AG04450 (cell line): ENCODE measurements at regions not wholly inside any gene's neighbourhood (a gene's known extent, or its start where the extent isn't known, plus 50 kb on each side); places are given as distances from the start of the nearest gene placed in this dataset.

ENCODE experiments used
- CTCF ChIA-PET: fragments of 300-600, 350-600 bp; formaldehyde crosslinking; extraction: SDS; loops from one replicate; lab custom pipeline; 2022; ENCODE audit warnings: antibody characterized with exemption, inconsistent platforms; lab: Charles Lee
- POLR2A ChIA-PET: fragments of 350-600 bp; formaldehyde crosslinking; extraction: SDS; loops from one replicate; lab custom pipeline; 2021; ENCODE audit warnings: antibody characterized with exemption, inconsistent platforms; lab: Yijun Ruan, JAX
- DNase-seq: peaks from one replicate; pipeline ENCODE4 v3.0.0-alpha.2; 2011; ENCODE audit warnings: low read depth, low spot score
- H3K27ac ChIP-seq: one replicate; pipeline ENCODE4 v1.5.1; 2012; ENCODE audit warnings: low read depth, low read length, control low read depth
- H3K27me3 ChIP-seq: one replicate; pipeline ENCODE4 v1.6.0; 2012; ENCODE audit warnings: low read length; ENCODE audit not compliant: control insufficient read depth, insufficient read depth
- H3K4me3 ChIP-seq: 2 replicates; pipeline ENCODE4 v1.5.1; 2011; ENCODE audit warnings: mild to moderate bottlenecking, low read depth, low read length, control low read depth
- H3K9me3 ChIP-seq: 2 replicates; pipeline ENCODE4 v1.5.1; 2012; ENCODE audit warnings: low read length; ENCODE audit not compliant: control insufficient read depth, insufficient read depth
- TF ChIP-seq, protein P1 (sequence below): IDR thresholded peaks from 2 replicates; pipeline ENCODE4 v1.5.1; 2011; ENCODE audit warnings: low read depth, low read length, control low read depth, inconsistent platforms

DNA sequence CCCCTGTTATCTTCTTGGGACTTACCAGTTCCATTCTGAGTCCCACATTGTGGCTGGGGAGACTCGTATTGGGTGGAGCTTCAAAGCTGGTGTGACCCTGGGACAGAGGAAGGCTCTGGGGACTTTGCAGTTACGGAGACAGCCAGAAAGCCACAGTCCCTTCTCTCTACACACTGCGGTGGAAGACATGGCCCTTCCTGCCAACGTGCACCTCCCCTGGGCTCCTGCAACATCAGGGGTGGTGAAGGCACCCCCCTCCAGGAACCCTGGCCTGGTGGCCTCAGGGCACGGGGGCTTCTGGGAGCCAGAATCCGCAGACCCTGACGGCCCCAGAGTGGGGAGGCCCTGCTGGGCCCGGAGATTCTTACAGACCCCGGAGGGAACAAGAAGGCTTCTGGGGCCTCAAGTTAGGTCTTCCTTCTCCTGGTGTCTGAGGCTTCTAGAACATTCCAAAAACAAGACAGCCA lies 113.0 kb downstream of the SIK1 start:
- H3K4me3 ChIP-seq = no peak overlapping the region
- POLR2A ChIA-PET = no interaction called here
- CTCF ChIA-PET = no interaction called here
- TF ChIP-seq, protein P1, sequence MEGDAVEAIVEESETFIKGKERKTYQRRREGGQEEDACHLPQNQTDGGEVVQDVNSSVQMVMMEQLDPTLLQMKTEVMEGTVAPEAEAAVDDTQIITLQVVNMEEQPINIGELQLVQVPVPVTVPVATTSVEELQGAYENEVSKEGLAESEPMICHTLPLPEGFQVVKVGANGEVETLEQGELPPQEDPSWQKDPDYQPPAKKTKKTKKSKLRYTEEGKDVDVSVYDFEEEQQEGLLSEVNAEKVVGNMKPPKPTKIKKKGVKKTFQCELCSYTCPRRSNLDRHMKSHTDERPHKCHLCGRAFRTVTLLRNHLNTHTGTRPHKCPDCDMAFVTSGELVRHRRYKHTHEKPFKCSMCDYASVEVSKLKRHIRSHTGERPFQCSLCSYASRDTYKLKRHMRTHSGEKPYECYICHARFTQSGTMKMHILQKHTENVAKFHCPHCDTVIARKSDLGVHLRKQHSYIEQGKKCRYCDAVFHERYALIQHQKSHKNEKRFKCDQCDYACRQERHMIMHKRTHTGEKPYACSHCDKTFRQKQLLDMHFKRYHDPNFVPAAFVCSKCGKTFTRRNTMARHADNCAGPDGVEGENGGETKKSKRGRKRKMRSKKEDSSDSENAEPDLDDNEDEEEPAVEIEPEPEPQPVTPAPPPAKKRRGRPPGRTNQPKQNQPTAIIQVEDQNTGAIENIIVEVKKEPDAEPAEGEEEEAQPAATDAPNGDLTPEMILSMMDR = no peak
- H3K27ac ChIP-seq = no peak overlapping the region
- peaks cover 16% of the 10 kb centered on the region for H3K27me3 ChIP-seq
- DNase-seq = no peak
- peaks cover 18% of the 10 kb centered on the region for H3K9me3 ChIP-seq

GRCh38 chr21:43313221-43313938 lies 113.6 kb downstream of the SIK1 start:
- CTCF ChIA-PET = no interaction called here

GRCh38 chr21:43312751-43313169 lies 114.2 kb downstream of the SIK1 start:
- ChIA-PET CTCF (no interaction called here), POLR2A (no interaction called here)
- H3K27me3 ChIP-seq = peaks cover 17% of the 10 kb centered on the region
- no peak overlapping the region for H3K27ac ChIP-seq
- TF ChIP-seq, protein P1 = no peak
- DNase-seq = no peak
- no peak overlapping the region for H3K4me3 ChIP-seq
- peaks cover 9% of the 10 kb centered on the region for H3K9me3 ChIP-seq

More at GRCh38 chr21:43313221-43313938, 113.6 kb downstream of the SIK1 start:
- Histone ChIP-seq H3K27me3 (peaks cover 17% of the 10 kb centered on the region), H3K9me3 (peaks cover 15% of the 10 kb centered on the region), H3K27ac (no peak overlapping the region), H3K4me3 (no peak overlapping the region)
- POLR2A ChIA-PET = no interaction called here
- TF ChIP-seq, protein P1 = no peak
- no peak for DNase-seq

DNA sequence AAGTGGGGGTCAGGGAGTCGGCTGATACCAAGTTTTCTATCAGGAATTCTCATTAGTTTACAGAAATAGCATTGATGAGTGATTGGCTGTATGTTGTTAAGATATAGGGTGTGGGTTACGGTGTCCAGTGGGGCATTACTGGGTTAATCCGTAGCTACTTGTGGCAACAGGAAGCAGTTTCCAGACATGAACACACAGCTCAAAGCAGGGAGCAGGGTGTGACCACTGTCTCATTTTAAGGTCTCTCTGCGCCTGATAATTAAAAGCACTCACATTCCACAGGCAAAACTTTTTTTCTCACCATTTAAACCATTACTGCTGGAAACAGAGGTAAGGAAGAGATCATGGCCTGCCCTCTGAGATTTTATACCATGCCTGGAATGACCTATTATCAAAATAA lies 114.9 kb downstream of the SIK1 start:
- no peak overlapping the region for H3K4me3 ChIP-seq
- ChIA-PET POLR2A (no interaction called here), CTCF (interaction anchor here (0.6 kb wide), 1 partner anchor 991 kb away, joined by 3 read pairs; no protein-coding TSS in a partner anchor)
- TF ChIP-seq, protein P1 = no peak
- no peak overlapping the region for H3K27ac ChIP-seq
- peaks cover 17% of the 10 kb centered on the region for H3K27me3 ChIP-seq
- H3K9me3 ChIP-seq = peaks cover 5% of the 10 kb centered on the region; the same call in 1 of the 2 replicates
- no peak for DNase-seq

DNA sequence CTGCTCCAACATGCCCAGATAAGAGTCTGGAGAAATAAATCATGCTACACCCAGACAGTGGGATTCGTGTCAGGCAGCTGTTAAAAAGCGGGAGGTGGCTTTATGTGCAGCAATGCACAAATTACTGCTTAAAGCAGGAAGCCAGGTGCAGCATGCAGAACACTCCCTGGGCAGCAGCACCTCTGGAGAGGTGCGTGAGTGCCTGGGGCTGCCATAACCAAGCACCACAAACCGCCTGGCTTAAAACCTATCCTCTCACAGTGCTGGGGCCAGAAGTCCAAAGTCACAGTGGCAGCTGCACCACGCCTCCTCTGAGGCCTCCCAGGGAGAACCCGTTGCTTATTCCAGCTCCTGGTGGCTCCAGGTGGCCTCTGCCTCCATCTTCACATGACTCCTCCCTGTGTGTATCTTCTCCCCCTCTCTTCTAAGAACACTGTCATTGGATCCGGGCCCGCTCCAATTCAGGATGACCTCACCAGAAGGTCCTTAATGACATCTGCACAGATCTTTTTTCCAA lies 115.6 kb downstream of the SIK1 start:
- DNase-seq = no peak
- ChIA-PET CTCF (no interaction called here), POLR2A (no interaction called here)
- peaks cover 1% of the 10 kb centered on the region; the same call in 1 of the 2 replicates for H3K9me3 ChIP-seq
- H3K4me3 ChIP-seq = no peak overlapping the region
- H3K27me3 ChIP-seq = peaks cover 13% of the 10 kb centered on the region
- no peak overlapping the region for H3K27ac ChIP-seq
- TF ChIP-seq, protein P1 = no peak
